SK-N-MC (cell line): ENCODE measurements at regions not wholly inside any gene's neighbourhood (a gene's known extent, or its start where the extent isn't known, plus 50 kb on each side); places are given as distances from the start of the nearest gene placed in this dataset.
"Not testable (repeated sequence)": the region's sequence is repeated elsewhere in the genome, so short reads cannot be mapped to it uniquely, and the experiment has no call there.

ENCODE experiments used
- DNase-seq: peaks from one replicate; pipeline ENCODE4 v3.0.0-alpha.2; 2011; ENCODE audit warnings: low read depth, low spot score
- H3K27ac ChIP-seq: fragments of 200-600 bp; sonication (generic); 2 replicates; pipeline ENCODE4 v1.5.1; 2016; ENCODE audit warnings: mixed run types
- H3K36me3 ChIP-seq: fragments of 200-600 bp; sonication (generic); 2 replicates; pipeline ENCODE4 v1.6.1; 2017; ENCODE audit warnings: antibody characterized with exemption, low read length, mixed read lengths; ENCODE audit not compliant: insufficient read depth
- H3K4me3 ChIP-seq: fragments of 200-600 bp; sonication (generic); 2 replicates; pipeline ENCODE4 v1.5.1; 2016
- H3K9ac ChIP-seq: fragments of 200-600 bp; sonication (generic); 2 replicates; pipeline ENCODE4 v1.8.0; 2017; ENCODE audit warnings: mixed run types, mixed read lengths; ENCODE audit not compliant: insufficient read length
- H3K9me3 ChIP-seq: fragments of 200-600 bp; sonication (generic); 2 replicates; pipeline ENCODE4 v1.6.1; 2017; ENCODE audit warnings: low read depth, mild to moderate bottlenecking, antibody characterized with exemption, low read length, moderate library complexity, mixed read lengths
- EZH2 ChIP-seq: fragments of 200-600 bp; sonication (generic); IDR thresholded peaks from one replicate; pipeline ENCODE4 v1.6.1; 2017; ENCODE audit warnings: antibody characterized with exemption
- FOXP2 ChIP-seq: optimal IDR thresholded peaks from 2 replicates; pipeline ENCODE3; 2011; ENCODE audit warnings: mild to moderate bottlenecking, moderate library complexity; ENCODE audit not compliant: insufficient read depth; ENCODE audit errors: extremely low read length, control extremely low read depth
- POLR2AphosphoS5 ChIP-seq: IDR thresholded peaks from 2 replicates; pipeline ENCODE4 v1.6.1; 2012; ENCODE audit warnings: mild to moderate bottlenecking, low read depth, low read length, borderline replicate concordance

- Histone ChIP-seq H3K36me3 (no peaks in the 10 kb centered on the region), H3K9ac (no peak overlapping the region), H3K9me3 (no peaks in the 10 kb centered on the region), H3K27ac (no peak overlapping the region), H3K4me3 (no peak overlapping the region)
- TF ChIP-seq FOXP2 (no peak), EZH2 (no peak), POLR2AphosphoS5 (no peak)
- no peak for DNase-seq
Measured at GRCh38 chr11:25214535-25215176, 717.8 kb downstream of the LUZP2 start.

- Histone ChIP-seq H3K36me3 (no peaks in the 10 kb centered on the region), H3K9ac (no peak overlapping the region), H3K27ac (no peak overlapping the region), H3K4me3 (no peak overlapping the region), H3K9me3 (no peaks in the 10 kb centered on the region)
- TF ChIP-seq POLR2AphosphoS5 (no peak), EZH2 (no peak), FOXP2 (no peak)
- DNase-seq, result no peak
Measured at GRCh38 chr11:25218036-25218435, 721.2 kb downstream of the LUZP2 start.

- TF ChIP-seq POLR2AphosphoS5 (no peak), FOXP2 (no peak), EZH2 (no peak)
- no peak overlapping the region for H3K9ac ChIP-seq
- no peaks in the 10 kb centered on the region for H3K36me3 ChIP-seq
- no peak for DNase-seq
- H3K4me3 ChIP-seq, result no peak overlapping the region
- no peaks in the 10 kb centered on the region for H3K9me3 ChIP-seq
- H3K27ac ChIP-seq, result no peak overlapping the region
Measured at GRCh38 chr11:25225078-25225477, 728.2 kb downstream of the LUZP2 start.

- Histone ChIP-seq H3K36me3 (no peaks in the 10 kb centered on the region), H3K4me3 (no peak overlapping the region), H3K9ac (no peak overlapping the region), H3K9me3 (no peaks in the 10 kb centered on the region), H3K27ac (no peak overlapping the region)
- no peak for TF ChIP-seq EZH2
- TF ChIP-seq FOXP2, result no peak
- no peak for TF ChIP-seq POLR2AphosphoS5
- no peak for DNase-seq
Measured at GRCh38 chr11:25242928-25243327, 746.1 kb downstream of the LUZP2 start.

- Histone ChIP-seq H3K4me3 (no peak overlapping the region), H3K27ac (no peak overlapping the region), H3K36me3 (no peaks in the 10 kb centered on the region), H3K9me3 (no peaks in the 10 kb centered on the region), H3K9ac (no peak overlapping the region)
- DNase-seq, result no peak
- TF ChIP-seq POLR2AphosphoS5, result no peak
- TF ChIP-seq FOXP2, result no peak
- no peak for TF ChIP-seq EZH2
Measured at GRCh38 chr11:25244126-25244525, 747.3 kb downstream of the LUZP2 start.

GRCh38 chr11:25247336-25247735 is 750.5 kb downstream of the LUZP2 start:
- TF ChIP-seq EZH2 (no peak), POLR2AphosphoS5 (no peak), FOXP2 (no peak)
- H3K36me3 ChIP-seq, result no peaks in the 10 kb centered on the region
- H3K9ac ChIP-seq, result no peak overlapping the region
- no peak overlapping the region for H3K4me3 ChIP-seq
- H3K9me3 ChIP-seq, result no peaks in the 10 kb centered on the region
- no peak for DNase-seq
- no peak overlapping the region for H3K27ac ChIP-seq

GRCh38 chr11:25252854-25253253 is 756.0 kb downstream of the LUZP2 start:
- no peak overlapping the region for H3K9ac ChIP-seq
- no peak overlapping the region for H3K4me3 ChIP-seq
- H3K9me3 ChIP-seq, result no peaks in the 10 kb centered on the region
- TF ChIP-seq POLR2AphosphoS5 (no peak), FOXP2 (no peak), EZH2 (no peak)
- no peak for DNase-seq
- H3K36me3 ChIP-seq, result no peaks in the 10 kb centered on the region
- no peak overlapping the region for H3K27ac ChIP-seq

GRCh38 chr11:25263861-25264260 is 767.0 kb downstream of the LUZP2 start:
- H3K36me3 ChIP-seq, DNase-seq: not testable (repeated sequence)

GRCh38 chr11:25271301-25271700 is 774.4 kb downstream of the LUZP2 start:
- Histone ChIP-seq H3K9me3 (no peaks in the 10 kb centered on the region), H3K36me3 (no peaks in the 10 kb centered on the region), H3K27ac (no peak overlapping the region), H3K4me3 (no peak overlapping the region), H3K9ac (no peak overlapping the region)
- no peak for DNase-seq
- TF ChIP-seq EZH2, result no peak
- no peak for TF ChIP-seq POLR2AphosphoS5
- TF ChIP-seq FOXP2, result no peak

More at GRCh38 chr11:25263861-25264260, 767.0 kb downstream of the LUZP2 start:
- H3K9ac ChIP-seq, H3K27ac ChIP-seq, H3K4me3 ChIP-seq, H3K9me3 ChIP-seq: not testable (repeated sequence)
